GM12874 (cell line): ENCODE measurements at regions not wholly inside any gene's neighbourhood (a gene's known extent, or its start where the extent isn't known, plus 50 kb on each side); places are given as distances from the start of the nearest gene placed in this dataset.

Source experiments
- TF ChIP-seq, protein P1 (sequence below): IDR thresholded peaks from 2 replicates; pipeline ENCODE4 v1.5.1; 2011; ENCODE audit warnings: low read depth, mild to moderate bottlenecking, control low read depth, low read length, moderate library complexity; ENCODE audit not compliant: insufficient read depth

DNA sequence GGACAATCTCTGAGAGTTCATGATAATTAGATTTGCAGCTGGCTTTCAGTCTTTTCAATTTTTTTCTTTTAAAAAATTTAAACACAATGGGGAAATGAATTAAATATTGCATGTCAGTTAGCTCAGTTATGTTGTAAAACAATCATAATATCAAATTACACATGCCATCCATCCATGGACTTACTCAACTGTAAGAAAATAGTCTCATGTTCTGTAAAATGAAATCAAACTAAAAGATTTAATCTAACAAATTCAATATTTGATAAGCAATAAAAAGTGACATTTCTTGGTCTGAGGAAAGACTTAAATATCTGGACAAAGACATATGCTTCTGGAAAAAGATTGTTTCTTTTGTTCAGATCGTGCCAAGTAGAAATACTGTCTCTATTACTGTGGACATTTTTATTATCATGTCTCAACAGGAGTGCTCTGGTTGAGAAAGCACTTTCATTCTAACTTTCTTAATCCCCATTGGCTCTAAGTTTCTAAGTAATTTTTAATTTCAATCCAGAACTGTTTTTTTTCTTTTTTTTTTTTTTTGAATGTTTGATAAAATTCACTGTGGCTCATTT lies 179.2 kb upstream of the FAM3C start:
- TF ChIP-seq, protein P1, sequence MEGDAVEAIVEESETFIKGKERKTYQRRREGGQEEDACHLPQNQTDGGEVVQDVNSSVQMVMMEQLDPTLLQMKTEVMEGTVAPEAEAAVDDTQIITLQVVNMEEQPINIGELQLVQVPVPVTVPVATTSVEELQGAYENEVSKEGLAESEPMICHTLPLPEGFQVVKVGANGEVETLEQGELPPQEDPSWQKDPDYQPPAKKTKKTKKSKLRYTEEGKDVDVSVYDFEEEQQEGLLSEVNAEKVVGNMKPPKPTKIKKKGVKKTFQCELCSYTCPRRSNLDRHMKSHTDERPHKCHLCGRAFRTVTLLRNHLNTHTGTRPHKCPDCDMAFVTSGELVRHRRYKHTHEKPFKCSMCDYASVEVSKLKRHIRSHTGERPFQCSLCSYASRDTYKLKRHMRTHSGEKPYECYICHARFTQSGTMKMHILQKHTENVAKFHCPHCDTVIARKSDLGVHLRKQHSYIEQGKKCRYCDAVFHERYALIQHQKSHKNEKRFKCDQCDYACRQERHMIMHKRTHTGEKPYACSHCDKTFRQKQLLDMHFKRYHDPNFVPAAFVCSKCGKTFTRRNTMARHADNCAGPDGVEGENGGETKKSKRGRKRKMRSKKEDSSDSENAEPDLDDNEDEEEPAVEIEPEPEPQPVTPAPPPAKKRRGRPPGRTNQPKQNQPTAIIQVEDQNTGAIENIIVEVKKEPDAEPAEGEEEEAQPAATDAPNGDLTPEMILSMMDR = no peak

DNA sequence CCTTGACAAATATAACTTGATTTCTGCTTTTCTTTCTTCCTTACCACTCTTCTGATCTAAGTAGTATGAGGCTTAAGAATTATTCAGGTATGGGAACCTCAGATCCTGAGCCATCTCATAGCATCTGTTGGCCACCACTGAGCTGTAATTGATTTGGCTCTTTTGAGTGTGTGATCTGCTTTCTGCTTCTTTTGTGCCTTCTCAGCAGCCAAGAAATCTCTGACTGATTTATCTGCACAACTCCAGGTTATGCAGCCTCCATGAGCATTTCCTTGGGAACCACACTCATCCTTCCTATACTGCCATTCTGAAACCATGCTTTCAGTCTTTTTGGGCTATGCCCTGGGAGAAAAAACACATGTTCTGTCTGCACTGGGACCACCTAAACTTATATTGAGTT lies 178.0 kb upstream of the FAM3C start:
- TF ChIP-seq, protein P1 = no peak

DNA sequence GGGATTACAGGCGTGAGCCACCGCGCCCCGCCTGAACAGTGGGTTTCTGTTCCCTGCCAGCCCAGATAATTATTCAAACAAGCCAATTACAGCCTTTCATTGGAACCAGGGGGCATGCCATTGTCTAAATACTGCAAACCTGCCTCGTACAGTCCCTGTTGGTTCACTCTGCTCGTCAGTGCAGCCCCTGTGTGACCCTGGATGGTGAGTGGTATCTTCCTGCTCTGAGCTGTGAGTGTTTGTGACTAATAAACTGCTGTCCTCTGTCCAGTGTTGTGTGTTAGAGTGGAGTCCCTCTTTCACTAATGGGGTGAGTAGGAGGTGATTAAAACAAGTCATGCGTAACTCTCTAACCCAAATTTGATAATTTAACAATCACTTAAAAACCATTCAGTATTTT lies 176.5 kb upstream of the FAM3C start:
- TF ChIP-seq, protein P1 = no peak

DNA sequence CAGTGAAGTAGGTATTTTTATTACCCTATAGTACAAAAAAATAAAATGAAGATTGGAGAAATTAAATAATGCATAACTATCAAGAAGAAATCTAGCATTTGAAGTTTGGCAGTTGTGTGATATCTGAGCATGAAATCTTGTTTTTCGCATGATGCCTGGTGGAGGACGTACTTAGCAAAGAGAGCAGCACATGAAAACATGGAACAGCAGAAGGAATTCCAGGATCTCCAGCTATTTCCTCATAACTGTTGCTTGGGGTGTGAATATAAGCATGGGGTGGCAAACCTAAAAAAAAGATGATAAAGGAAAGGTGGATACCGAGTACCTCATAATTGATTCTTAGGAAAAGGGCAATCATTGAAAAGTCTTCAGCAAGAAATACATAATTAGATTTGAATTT lies 174.3 kb upstream of the FAM3C start:
- TF ChIP-seq, protein P1 = no peak

DNA sequence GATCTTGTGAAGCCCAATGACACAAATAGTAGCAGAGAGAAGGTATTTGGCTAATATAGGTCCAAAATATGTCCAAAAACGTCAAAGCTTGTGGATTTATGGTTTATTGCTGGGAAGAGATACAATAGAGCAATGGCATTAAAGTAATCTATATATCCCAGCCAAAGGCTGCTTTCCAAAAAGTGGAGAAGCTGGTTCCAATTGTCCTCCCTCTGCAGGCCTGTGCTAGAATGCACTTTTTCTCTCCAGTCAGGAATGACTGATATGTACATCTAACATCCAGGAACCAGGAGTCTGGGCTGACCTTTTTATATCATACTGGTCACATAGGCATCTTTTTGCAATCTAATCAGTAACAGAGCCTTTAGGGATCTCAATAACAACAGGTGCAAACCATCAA lies 167.1 kb upstream of the FAM3C start:
- TF ChIP-seq, protein P1 = no peak

DNA sequence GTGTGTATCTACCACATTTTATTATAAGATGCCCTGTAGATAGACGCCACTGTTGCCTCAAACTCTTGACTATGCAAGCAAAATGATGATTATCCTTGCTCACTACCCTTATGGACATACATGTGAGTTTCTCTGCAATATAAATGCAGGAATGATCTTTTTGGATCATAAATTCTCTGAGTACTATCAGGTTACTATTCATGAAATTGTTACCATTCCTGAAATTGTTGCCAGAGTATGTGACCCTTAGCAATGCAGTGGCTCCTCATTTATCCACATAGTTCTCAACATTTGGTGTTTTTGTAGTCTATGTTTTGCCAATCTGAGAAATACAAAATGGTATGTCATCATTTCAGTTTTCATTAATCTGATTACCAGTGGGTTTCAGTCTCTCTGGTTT lies 166.2 kb upstream of the FAM3C start:
- TF ChIP-seq, protein P1 = no peak

DNA sequence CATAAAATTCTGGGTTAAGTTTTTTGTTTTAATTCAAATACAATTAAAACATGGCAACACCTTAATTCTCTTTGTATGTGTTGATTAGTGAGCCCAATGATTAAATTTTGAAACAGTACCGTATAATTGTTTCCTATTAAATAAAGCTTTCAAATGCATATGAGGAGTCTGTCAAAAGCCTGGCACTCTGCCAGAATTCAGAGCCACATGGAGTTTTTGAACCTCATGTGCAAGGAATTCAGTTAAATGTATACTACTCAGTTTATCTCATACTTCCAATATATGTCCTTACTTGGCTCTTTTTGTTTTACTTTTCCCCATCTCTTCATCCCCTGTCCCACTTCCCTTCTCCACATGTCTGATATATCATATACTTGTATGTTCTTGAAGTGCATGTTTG lies 165.6 kb upstream of the FAM3C start:
- TF ChIP-seq, protein P1 = no peak
